K562 (cell line): ENCODE measurements at regions not wholly inside any gene's neighbourhood (a gene's known extent, or its start where the extent isn't known, plus 50 kb on each side); places are given as distances from the start of the nearest gene placed in this dataset.

Experiments
- ATAC-seq: fragments of 200-7000 bp; cut with Tn5 transposase; 3 replicates; pipeline ENCODE4 v1.9.1; 2020; ENCODE audit warnings: moderate library complexity
- BruUV-seq: library from RNA; stranded (reverse); fragments of 400-500 nt; replicated peaks from 2 replicates; lab custom pipeline; 2021; lab: Mats Ljungman, UMichigan
- CTCF ChIA-PET: fragments of 300-600 bp; formaldehyde crosslinking; extraction: SDS; loops from one replicate; lab custom pipeline; 2021; ENCODE audit warnings: low intra/inter-chr PET ratio; lab: Yijun Ruan, JAX
- POLR2A ChIA-PET: fragments of 300-600, 350-650 bp; sonication (Branson Sonifier 250); formaldehyde crosslinking; extraction: SDS; loops from one replicate; lab custom pipeline; 2021; ENCODE audit warnings: antibody characterized with exemption, inconsistent platforms; lab: Yijun Ruan, JAX
- DNase-seq, 4 experiments: peaks; one replicate each; pipeline versions ENCODE4 v3.0.0 to v3.0.0-alpha.2; 2011 to 2018; ENCODE audit warnings: low spot score in 3 of 4, mixed read lengths in 3 of 4; ENCODE audit errors: extremely low read depth in 1 of 4
- FAIRE-seq: peaks from 2 replicates; lab custom pipeline; 2011; peaks lifted over from hg19 to GRCh38; lab: Jason Lieb, UNC
- H2AFZ ChIP-seq: 2 replicates; pipeline ENCODE4 v1.6.0; 2011; ENCODE audit warnings: low read depth, low read length, control low read depth, inconsistent platforms
- H3K27ac ChIP-seq: fragments of 200-600 bp; 3 replicates; pipeline ENCODE4 v1.8.0; 2011; ENCODE audit warnings: low read depth, mild to moderate bottlenecking, control low read depth, inconsistent platforms, low read length, moderate library complexity, mixed read lengths; ENCODE audit errors: extremely low read depth
- H3K27me3 ChIP-seq, 2 experiments: fragments of 300-600 bp in 1 of 2; 2 replicates in 1 of 2; 3 replicates in 1 of 2; pipeline versions ENCODE4 v1.6.0 to v1.8.0; 2011; ENCODE audit warnings: inconsistent platforms in 2 of 2, low read length in 2 of 2, mild to moderate bottlenecking in 1 of 2, mixed read lengths in 1 of 2, moderate library complexity in 1 of 2; ENCODE audit not compliant: control insufficient read depth in 2 of 2, insufficient read depth in 2 of 2
- H3K36me3 ChIP-seq: fragments of 300-600 bp; 3 replicates; pipeline ENCODE4 v1.8.0; 2011; ENCODE audit warnings: mild to moderate bottlenecking, low read length, inconsistent platforms; ENCODE audit not compliant: control insufficient read depth, insufficient read depth
- H3K4me1 ChIP-seq, 2 experiments: fragments of 200-600 bp in 1 of 2; replicated peaks in 1 of 2; 2 replicates in 1 of 2; 3 replicates in 1 of 2; pipeline versions ENCODE4 v1.5.1 to v1.8.0; 2011; ENCODE audit warnings: inconsistent platforms in 2 of 2, low read length in 2 of 2, mild to moderate bottlenecking in 1 of 2, mixed read lengths in 1 of 2, moderate library complexity in 1 of 2; ENCODE audit not compliant: control insufficient read depth in 2 of 2, insufficient read depth in 2 of 2
- H3K4me2 ChIP-seq: 2 replicates; pipeline ENCODE4 v1.6.1; 2011; ENCODE audit warnings: low read length, control low read depth, inconsistent platforms, mixed read lengths; ENCODE audit not compliant: insufficient read depth
- H3K4me3 ChIP-seq: fragments of 200-600 bp; sonication (generic), shearing (Covaris generic); 2 replicates; pipeline ENCODE4 v1.5.1; 2016; ENCODE audit warnings: control low read depth, inconsistent platforms
- H3K79me2 ChIP-seq: fragments of 200-600 bp; 3 replicates; pipeline ENCODE4 v1.8.0; 2011; ENCODE audit warnings: low read length, inconsistent platforms; ENCODE audit not compliant: control insufficient read depth, insufficient read depth
- H3K9ac ChIP-seq, 2 experiments: 2 replicates each; pipeline versions ENCODE4 v1.6.0 to v1.6.1; 2011; ENCODE audit warnings: low read depth in 2 of 2, low read length in 2 of 2, control low read depth in 1 of 2, inconsistent platforms in 1 of 2, mild to moderate bottlenecking in 1 of 2, mixed read lengths in 1 of 2; ENCODE audit not compliant: insufficient read depth in 1 of 2
- H3K9me1 ChIP-seq: one replicate; pipeline ENCODE4 v1.6.0; 2011; ENCODE audit warnings: inconsistent platforms, mild to moderate bottlenecking, low read length, moderate library complexity; ENCODE audit not compliant: control insufficient read depth, insufficient read depth
- H3K9me3 ChIP-seq: replicated peaks from 2 replicates; pipeline ENCODE4 v1.5.1; 2011; ENCODE audit warnings: low read depth, low read length, inconsistent platforms; ENCODE audit not compliant: control insufficient read depth, insufficient read depth
- H4K20me1 ChIP-seq: replicated peaks from 2 replicates; pipeline ENCODE4 v1.6.1; 2011; ENCODE audit warnings: low read length, inconsistent platforms, mixed read lengths; ENCODE audit not compliant: control insufficient read depth, insufficient read depth
- ATF1 ChIP-seq, 2 experiments: fragments of 450-650 bp in 1 of 2; IDR thresholded peaks; 2 replicates each; pipeline ENCODE4 v1.6.1; 2016; ENCODE audit warnings: missing compliant biosample characterization in 1 of 2, missing genetic modification characterization in 1 of 2
- CHD2 ChIP-seq: IDR thresholded peaks from 2 replicates; pipeline ENCODE4 v1.6.1; 2011; ENCODE audit warnings: low read depth, low read length
- EHMT2 ChIP-seq: fragments of 450-650 bp; IDR thresholded peaks from 2 replicates; pipeline ENCODE4 v1.6.1; 2018; ENCODE audit warnings: antibody characterized with exemption
- HDAC6 ChIP-seq: IDR thresholded peaks from 2 replicates; pipeline ENCODE4 v1.6.1; 2012; ENCODE audit warnings: low read depth, mild to moderate bottlenecking, control low read depth, inconsistent platforms, low read length, moderate library complexity
- SAFB2 ChIP-seq: fragments of 200-400 bp; formaldehyde crosslinking; IDR thresholded peaks from 2 replicates; pipeline ENCODE4 v1.6.1; 2018; ENCODE audit warnings: borderline replicate concordance, low read length, low read depth, moderate library complexity; ENCODE audit not compliant: severe bottlenecking
- ZBTB8A ChIP-seq: fragments of 450-650 bp; IDR thresholded peaks from 2 replicates; pipeline ENCODE4 v1.6.1; 2018; ENCODE audit warnings: mild to moderate bottlenecking, moderate library complexity; ENCODE audit not compliant: partially characterized antibody
- ZC3H4 ChIP-seq: sonication (generic); formaldehyde crosslinking; IDR thresholded peaks from 2 replicates; pipeline ENCODE4 v1.9.0; 2021; ENCODE audit warnings: missing genetic modification reagents, borderline replicate concordance
- ZNF217 ChIP-seq: sonication (generic); formaldehyde crosslinking; IDR thresholded peaks from 2 replicates; pipeline ENCODE4 v1.8.0; 2022; ENCODE audit warnings: mild to moderate bottlenecking, missing genetic modification reagents
- in situ Hi-C: fragments of 300-500 bp; cut with MboI; formaldehyde crosslinking; loops from 4 replicates; pipeline ENCODE4 v1.15.0; 2018; ENCODE audit warnings: inconsistent platforms, mixed read lengths
- intact Hi-C: fragments of 100-400 bp; cut with micrococcal nuclease; formaldehyde crosslinking; loops from 2 replicates; pipeline ENCODE4 v1.14.2; 2022
- TF ChIP-seq, protein P1 (sequence below): fragments of 450-650 bp; IDR thresholded peaks from 2 replicates; pipeline ENCODE4 v1.6.1; 2017; ENCODE audit warnings: antibody characterized with exemption, mild to moderate bottlenecking
- TF ChIP-seq, protein P2 (sequence below): fragments of 250-450 bp; sonication (Bioruptor Pico); IDR thresholded peaks from 2 replicates; pipeline ENCODE4 v1.8.0; 2022; ENCODE audit warnings: moderate library complexity, mild to moderate bottlenecking, inconsistent platforms
- TF ChIP-seq, protein P3 (sequence below): IDR thresholded peaks from 2 replicates; pipeline ENCODE4 v1.6.1; 2011; ENCODE audit not compliant: insufficient read length; ENCODE audit errors: extremely low read depth

DNA sequence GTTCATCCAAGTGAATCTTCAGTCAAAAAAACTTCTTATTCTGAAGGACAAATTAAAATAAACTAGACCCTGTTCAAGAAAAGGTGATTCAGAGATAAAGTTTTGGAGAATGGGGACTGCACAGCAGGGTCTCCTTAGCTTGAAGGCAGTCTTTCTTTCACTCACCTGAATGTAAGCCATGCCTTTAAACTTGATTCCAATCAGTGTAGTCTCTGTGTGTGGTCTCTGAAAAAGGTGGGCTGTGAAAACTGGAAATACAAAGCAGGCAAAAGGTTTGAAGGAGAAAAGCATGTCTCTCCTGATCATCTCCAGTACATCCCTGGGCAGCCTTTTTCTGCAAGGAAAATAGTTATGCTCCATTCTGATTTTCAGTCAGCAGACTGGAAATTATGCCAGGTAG is 188.0 kb upstream of the SASH1 start:
- in situ Hi-C loops (no loop called here), intact Hi-C loops (no loop called here)
- H3K36me3 ChIP-seq, result no peaks in the 10 kb centered on the region
- FAIRE-seq, result no peak
- H3K9me1 ChIP-seq, result no peaks in the 10 kb centered on the region
- no peaks in the 10 kb centered on the region for H4K20me1 ChIP-seq
- ChIA-PET POLR2A (interaction anchor here (1.3 kb wide), 1 partner anchor 16 kb away, joined by 4 read pairs; no protein-coding TSS in a partner anchor), CTCF (no interaction called here)
- H3K9me3 ChIP-seq, result no peaks in the 10 kb centered on the region
- DNase-seq, result no peak
- no peak overlapping the region for H3K27ac ChIP-seq
- BruUV-seq, result no TSS peak
- H3K4me2 ChIP-seq, result no peak overlapping the region
- H3K79me2 ChIP-seq, result no peaks in the 10 kb centered on the region
- H3K4me1 ChIP-seq, result no peaks in the 10 kb centered on the region
- ATAC-seq, result no peak
- peaks cover 7 to 9% of the 10 kb centered on the region in 2 experiments for H3K27me3 ChIP-seq
- H3K4me3 ChIP-seq, result no peak overlapping the region
- no peak overlapping the region for H3K9ac ChIP-seq
- no peak overlapping the region for H2AFZ ChIP-seq
- TF ChIP-seq ZNF217 (CRISPR knock-in tag), result no peak
- no peak for TF ChIP-seq ZBTB8A
- no peak for TF ChIP-seq ATF1 (CRISPR knock-in tag; IDR thresholded peaks at IDR 0.05)
- TF ChIP-seq ATF1 (tag; IDR thresholded peaks at IDR 0.05), result no peak
- TF ChIP-seq, protein P1, sequence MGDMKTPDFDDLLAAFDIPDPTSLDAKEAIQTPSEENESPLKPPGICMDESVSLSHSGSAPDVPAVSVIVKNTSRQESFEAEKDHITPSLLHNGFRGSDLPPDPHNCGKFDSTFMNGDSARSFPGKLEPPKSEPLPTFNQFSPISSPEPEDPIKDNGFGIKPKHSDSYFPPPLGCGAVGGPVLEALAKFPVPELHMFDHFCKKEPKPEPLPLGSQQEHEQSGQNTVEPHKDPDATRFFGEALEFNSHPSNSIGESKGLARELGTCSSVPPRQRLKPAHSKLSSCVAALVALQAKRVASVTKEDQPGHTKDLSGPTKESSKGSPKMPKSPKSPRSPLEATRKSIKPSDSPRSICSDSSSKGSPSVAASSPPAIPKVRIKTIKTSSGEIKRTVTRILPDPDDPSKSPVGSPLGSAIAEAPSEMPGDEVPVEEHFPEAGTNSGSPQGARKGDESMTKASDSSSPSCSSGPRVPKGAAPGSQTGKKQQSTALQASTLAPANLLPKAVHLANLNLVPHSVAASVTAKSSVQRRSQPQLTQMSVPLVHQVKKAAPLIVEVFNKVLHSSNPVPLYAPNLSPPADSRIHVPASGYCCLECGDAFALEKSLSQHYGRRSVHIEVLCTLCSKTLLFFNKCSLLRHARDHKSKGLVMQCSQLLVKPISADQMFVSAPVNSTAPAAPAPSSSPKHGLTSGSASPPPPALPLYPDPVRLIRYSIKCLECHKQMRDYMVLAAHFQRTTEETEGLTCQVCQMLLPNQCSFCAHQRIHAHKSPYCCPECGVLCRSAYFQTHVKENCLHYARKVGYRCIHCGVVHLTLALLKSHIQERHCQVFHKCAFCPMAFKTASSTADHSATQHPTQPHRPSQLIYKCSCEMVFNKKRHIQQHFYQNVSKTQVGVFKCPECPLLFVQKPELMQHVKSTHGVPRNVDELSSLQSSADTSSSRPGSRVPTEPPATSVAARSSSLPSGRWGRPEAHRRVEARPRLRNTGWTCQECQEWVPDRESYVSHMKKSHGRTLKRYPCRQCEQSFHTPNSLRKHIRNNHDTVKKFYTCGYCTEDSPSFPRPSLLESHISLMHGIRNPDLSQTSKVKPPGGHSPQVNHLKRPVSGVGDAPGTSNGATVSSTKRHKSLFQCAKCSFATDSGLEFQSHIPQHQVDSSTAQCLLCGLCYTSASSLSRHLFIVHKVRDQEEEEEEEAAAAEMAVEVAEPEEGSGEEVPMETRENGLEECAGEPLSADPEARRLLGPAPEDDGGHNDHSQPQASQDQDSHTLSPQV, result no peak
- no peak for TF ChIP-seq HDAC6
- TF ChIP-seq, protein P2, sequence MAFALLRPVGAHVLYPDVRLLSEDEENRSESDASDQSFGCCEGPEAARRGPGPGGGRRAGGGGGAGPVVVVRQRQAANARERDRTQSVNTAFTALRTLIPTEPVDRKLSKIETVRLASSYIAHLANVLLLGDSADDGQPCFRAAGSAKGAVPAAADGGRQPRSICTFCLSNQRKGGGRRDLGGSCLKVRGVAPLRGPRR (CRISPR knock-in tag), result no peak
- no peak for TF ChIP-seq EHMT2
- TF ChIP-seq ZC3H4 (CRISPR knock-in tag), result no peak
- TF ChIP-seq, protein P3, sequence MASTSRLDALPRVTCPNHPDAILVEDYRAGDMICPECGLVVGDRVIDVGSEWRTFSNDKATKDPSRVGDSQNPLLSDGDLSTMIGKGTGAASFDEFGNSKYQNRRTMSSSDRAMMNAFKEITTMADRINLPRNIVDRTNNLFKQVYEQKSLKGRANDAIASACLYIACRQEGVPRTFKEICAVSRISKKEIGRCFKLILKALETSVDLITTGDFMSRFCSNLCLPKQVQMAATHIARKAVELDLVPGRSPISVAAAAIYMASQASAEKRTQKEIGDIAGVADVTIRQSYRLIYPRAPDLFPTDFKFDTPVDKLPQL, result no peak
- TF ChIP-seq CHD2, result no peak
- no peak for TF ChIP-seq SAFB2
